Upper lobe of left lung (tissue), 4 donors: ENCODE measurements at regions not wholly inside any gene's neighbourhood (a gene's known extent, or its start where the extent isn't known, plus 50 kb on each side); places are given as distances from the start of the nearest gene placed in this dataset.

Experiments
- CTCF ChIP-seq, 6 experiments: fragments of 450-650 bp in 4 of 6; fragments of 200-600 bp in 2 of 6; sonication (generic) in 2 of 6; IDR thresholded peaks; one replicate each; pipeline ENCODE4 v1.5.1; 2016 to 2019; ENCODE audit warnings: antibody characterized with exemption in 6 of 6
- EP300 ChIP-seq, 4 donors: sonication (generic); formaldehyde crosslinking; IDR thresholded peaks; one replicate each; pipeline ENCODE4 v1.5.1; 2017; ENCODE audit warnings: antibody characterized with exemption in 4 of 4, control low read depth in 2 of 4
- POLR2A ChIP-seq, 4 donors: fragments of 450-650 bp; IDR thresholded peaks; one replicate each; pipeline ENCODE4 v1.5.1; 2016 to 2017; ENCODE audit warnings: antibody characterized with exemption in 4 of 4, mild to moderate bottlenecking in 2 of 4
- POLR2AphosphoS5 ChIP-seq, 2 donors: sonication (generic); formaldehyde crosslinking; IDR thresholded peaks; one replicate each; pipeline ENCODE4 v1.5.1; 2017; ENCODE audit warnings: antibody characterized with exemption in 2 of 2

GRCh38 chr2:150379166-150379565 is 108.3 kb downstream of the RND3 start:
- TF ChIP-seq POLR2AphosphoS5 (IDR thresholded peaks at IDR 0.05) (no peak), POLR2A (IDR thresholded peaks at IDR 0.05) (no peak), EP300 (IDR thresholded peaks at IDR 0.05) (no peak), CTCF (IDR thresholded peaks at IDR 0.05) (no peak)
